ENCODE measurements at regions not wholly inside any gene's neighbourhood (a gene's known extent, or its start where the extent isn't known, plus 50 kb on each side); places are given as distances from the start of the nearest gene placed in this dataset.

DNA sequence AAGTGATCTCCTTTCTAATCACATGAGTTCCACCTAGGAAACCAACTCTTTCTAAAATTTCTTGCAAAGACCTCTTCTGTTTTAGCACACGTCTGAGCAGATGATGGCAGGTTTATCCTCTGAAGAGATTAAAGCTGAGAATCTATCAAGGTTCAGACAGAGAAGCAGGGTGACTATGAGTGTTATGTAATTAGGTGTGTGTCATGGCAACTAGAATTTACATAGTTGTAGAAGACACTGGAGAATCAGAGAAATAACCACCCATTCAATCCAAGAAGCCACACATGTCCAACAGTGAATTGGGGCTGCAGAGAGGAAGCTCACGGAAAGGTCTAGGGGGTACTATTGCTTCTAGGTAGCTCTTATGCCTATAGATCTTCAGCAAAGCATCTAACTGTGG, 600.5 kb downstream of the PYDC2 start:
- TF ChIP-seq POLR2A (IDR thresholded peaks at IDR 0.05) (no peak), CTCF (IDR thresholded peaks at IDR 0.05) (no peak)

Data from lower leg skin (tissue), 3 donors.